ENCODE measurements at regions not wholly inside any gene's neighbourhood (a gene's known extent, or its start where the extent isn't known, plus 50 kb on each side); places are given as distances from the start of the nearest gene placed in this dataset.
"Not testable (repeated sequence)": the region's sequence is repeated elsewhere in the genome, so short reads cannot be mapped to it uniquely, and the experiment has no call there.

DNA sequence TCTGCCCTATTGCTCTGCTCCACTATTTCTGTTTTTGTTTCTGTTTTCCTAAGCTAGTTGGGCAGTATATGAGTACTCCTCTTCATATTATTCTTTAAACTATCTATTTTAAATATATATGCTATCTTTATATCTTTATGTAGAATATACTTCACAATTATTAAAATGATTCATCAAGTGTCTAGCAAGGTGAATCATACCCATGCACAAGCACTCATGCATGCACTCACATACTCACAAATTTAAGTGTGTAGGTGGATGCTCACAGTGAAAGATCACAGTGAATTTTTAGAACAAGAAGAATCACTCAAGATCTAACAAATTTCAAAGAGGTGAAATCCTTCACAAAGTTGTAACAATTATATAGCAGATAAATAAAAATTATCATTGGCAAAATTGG lies 435.6 kb upstream of the SLITRK5 start:
- Histone ChIP-seq H3K4me1 (no peaks in the 10 kb centered on the region), H3K4me3 (no peak overlapping the region), H3K27me3 (no peaks in the 10 kb centered on the region), H3K27ac (no peak overlapping the region), H3K9me3 (no peaks in the 10 kb centered on the region), H3K36me3 (no peaks in the 10 kb centered on the region)
- ATAC-seq (no peak), FAIRE-seq (no peak), DNase-seq (no peak)
- intact Hi-C loops (cut with DNase I): no loop called here
- TF ChIP-seq, protein P1, sequence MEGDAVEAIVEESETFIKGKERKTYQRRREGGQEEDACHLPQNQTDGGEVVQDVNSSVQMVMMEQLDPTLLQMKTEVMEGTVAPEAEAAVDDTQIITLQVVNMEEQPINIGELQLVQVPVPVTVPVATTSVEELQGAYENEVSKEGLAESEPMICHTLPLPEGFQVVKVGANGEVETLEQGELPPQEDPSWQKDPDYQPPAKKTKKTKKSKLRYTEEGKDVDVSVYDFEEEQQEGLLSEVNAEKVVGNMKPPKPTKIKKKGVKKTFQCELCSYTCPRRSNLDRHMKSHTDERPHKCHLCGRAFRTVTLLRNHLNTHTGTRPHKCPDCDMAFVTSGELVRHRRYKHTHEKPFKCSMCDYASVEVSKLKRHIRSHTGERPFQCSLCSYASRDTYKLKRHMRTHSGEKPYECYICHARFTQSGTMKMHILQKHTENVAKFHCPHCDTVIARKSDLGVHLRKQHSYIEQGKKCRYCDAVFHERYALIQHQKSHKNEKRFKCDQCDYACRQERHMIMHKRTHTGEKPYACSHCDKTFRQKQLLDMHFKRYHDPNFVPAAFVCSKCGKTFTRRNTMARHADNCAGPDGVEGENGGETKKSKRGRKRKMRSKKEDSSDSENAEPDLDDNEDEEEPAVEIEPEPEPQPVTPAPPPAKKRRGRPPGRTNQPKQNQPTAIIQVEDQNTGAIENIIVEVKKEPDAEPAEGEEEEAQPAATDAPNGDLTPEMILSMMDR (IDR thresholded peaks at IDR 0.05): no peak

DNA sequence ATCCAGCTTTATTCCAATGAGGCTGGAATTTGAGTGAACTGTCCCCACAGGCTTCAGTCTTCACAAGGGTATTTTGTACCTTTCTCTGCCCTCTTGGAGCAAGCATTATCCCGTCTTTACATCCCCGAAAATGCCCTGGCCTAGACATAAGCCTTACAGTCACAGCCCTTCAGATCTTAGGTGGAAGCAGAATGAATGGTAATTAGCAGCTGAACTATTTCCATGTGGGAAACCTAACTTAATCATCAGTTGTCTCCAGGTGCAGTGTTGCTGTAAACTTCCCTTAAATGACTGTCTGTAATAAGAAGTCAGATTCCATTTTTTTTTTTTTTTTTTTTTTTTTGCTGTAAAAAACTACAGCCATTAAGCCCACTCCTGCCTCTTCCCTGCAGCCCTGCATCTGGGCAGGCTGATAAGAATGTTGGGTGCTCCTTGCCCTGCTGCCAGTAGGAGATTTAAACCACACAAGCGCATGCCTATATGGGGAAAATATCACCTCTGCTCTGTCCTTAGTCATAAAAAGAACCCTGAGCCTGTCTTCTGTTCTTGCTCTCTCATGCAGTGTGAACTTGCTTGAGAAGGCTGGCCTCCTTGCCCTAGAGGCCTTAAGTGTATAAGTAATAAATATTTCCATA lies 426.8 kb upstream of the SLITRK5 start:
- WGBS, 2 donors: 51 to 77% methylated on average over 3 of the region's 3 CpGs
- Histone ChIP-seq H3K36me3 (no peaks in the 10 kb centered on the region), H3K4me1 (no peaks in the 10 kb centered on the region), H3K27me3 (no peaks in the 10 kb centered on the region), H3K9me3 (no peaks in the 10 kb centered on the region), H3K4me3 (no peak overlapping the region), H3K27ac (no peak overlapping the region)
- intact Hi-C loops (cut with DNase I): no loop called here
- DNase-seq (no peak), ATAC-seq (no peak), FAIRE-seq (no peak)
- TF ChIP-seq, protein P1 (IDR thresholded peaks at IDR 0.05): no peak

DNA sequence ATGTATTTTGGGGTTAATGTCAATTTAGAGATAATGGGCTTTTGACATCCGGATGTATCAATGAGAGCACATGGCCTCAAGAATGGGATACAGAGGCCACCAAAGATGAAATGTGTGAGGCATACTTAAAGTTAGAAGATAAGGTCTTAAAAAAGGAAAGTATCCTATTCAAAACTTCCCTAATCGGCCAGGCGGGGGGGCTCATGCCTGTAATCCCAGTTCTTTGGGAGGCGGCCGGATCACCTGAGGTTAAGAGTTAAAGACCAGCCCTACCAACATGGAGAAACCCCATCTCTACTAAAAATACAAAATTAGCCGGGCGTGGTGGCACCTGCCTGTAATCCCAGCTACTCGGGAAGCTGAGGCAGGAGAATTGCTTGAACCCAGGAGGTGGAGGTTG lies 421.3 kb upstream of the SLITRK5 start:
- intact Hi-C loops (cut with DNase I); FAIRE-seq: not testable (repeated sequence)

DNA sequence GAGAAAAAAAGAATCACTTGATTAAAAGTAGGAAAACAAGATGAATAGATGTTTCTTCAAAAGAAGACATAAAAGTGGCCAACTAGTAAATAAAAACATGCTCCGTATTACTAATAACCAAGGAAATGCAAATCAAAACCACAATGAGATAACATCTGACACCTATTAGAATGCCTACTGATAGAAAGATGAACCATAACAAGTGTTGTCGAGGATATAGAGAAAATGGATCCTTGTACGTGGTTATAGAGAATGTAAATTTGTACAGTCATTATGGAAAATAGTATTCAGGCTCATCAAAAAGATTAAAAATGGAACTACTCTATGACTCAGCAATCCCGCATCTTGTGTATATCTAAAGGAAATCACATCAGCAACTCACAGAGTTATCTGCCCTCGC lies 415.8 kb upstream of the SLITRK5 start:
- ATAC-seq (no peak), DNase-seq (no peak), FAIRE-seq (no peak)
- no peaks in the 10 kb centered on the region for H3K27me3 ChIP-seq
- no peak overlapping the region for H3K4me3 ChIP-seq
- no peaks in the 10 kb centered on the region for H3K9me3 ChIP-seq
- H3K27ac ChIP-seq: no peak overlapping the region
- TF ChIP-seq, protein P1 (IDR thresholded peaks at IDR 0.05): no peak
- H3K36me3 ChIP-seq: no peaks in the 10 kb centered on the region
- intact Hi-C loops (cut with DNase I): no loop called here
- WGBS, 2 donors: 76 to 89% methylated on average over 5 of the region's 5 CpGs
- no peaks in the 10 kb centered on the region for H3K4me1 ChIP-seq

More for the DNA sequence above, 421.3 kb upstream of the SLITRK5 start:
- not testable (repeated sequence) for H3K27ac ChIP-seq, H3K36me3 ChIP-seq, DNase-seq, H3K27me3 ChIP-seq, H3K9me3 ChIP-seq, H3K4me1 ChIP-seq, H3K4me3 ChIP-seq, ATAC-seq
- 70 to 75% methylated on average over 8 of the region's 8 CpGs for WGBS, 2 donors

DNA sequence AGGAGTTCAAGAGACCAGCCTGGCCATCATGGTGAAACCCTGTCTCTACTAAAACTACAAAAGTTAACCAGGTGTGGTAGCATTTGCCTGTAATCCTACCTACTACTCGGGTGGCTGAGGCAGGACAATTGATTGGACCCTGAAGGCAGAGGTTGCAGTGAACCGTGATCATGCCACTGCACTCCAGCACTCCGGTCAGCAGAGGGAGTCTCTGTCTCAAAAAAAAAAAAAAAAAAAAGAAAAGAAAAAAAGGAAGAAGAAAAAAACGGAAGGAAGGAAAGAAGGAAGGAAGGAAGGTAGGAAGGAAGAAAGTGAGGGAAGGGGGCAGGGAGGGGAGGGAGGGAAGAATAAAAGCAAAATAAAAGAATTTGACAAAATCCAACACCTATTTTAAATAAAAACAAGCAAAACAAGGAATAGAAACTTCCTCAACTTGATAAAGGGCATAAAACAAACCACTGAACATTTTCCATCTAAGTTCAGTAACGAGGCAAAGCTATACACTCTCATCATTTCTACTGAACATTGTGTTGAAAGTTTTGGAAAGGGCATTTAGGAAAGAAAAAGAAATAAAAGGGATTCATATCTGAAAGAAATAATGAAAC lies 411.6 kb upstream of the SLITRK5 start:
- intact Hi-C loops (cut with DNase I): no loop called here
- no peaks in the 10 kb centered on the region for H3K27me3 ChIP-seq
- TF ChIP-seq, protein P1 (IDR thresholded peaks at IDR 0.05): no peak
- H3K36me3 ChIP-seq: no peaks in the 10 kb centered on the region
- H3K4me1 ChIP-seq: no peaks in the 10 kb centered on the region
- FAIRE-seq: no peak
- 10 to 12% methylated on average over 5 of the region's 5 CpGs for WGBS, 2 donors
- H3K27ac ChIP-seq: no peak overlapping the region
- H3K9me3 ChIP-seq: no peaks in the 10 kb centered on the region
- peak in 1 of 4 donors; percentile 44 for ATAC-seq
- no peak overlapping the region for H3K4me3 ChIP-seq
- DNase-seq: no peak
